Breast epithelium (tissue), 4 donors: ENCODE measurements at regions not wholly inside any gene's neighbourhood (a gene's known extent, or its start where the extent isn't known, plus 50 kb on each side); places are given as distances from the start of the nearest gene placed in this dataset.
"Not testable (repeated sequence)": the region's sequence is repeated elsewhere in the genome, so short reads cannot be mapped to it uniquely, and the experiment has no call there.

ENCODE experiments used
- DNase-seq, 2 donors: peaks; one replicate each; pipeline ENCODE4 v3.0.0-alpha.2; 2019; ENCODE audit warnings: low spot score in 2 of 2
- H3K27ac ChIP-seq, 2 donors: fragments of 200-600 bp; sonication (generic) in 1 of 2; one replicate each; pipeline ENCODE4 v1.5.1; 2016 to 2019; ENCODE audit warnings: mild to moderate bottlenecking in 1 of 2
- H3K27me3 ChIP-seq, 2 donors: fragments of 200-600 bp; sonication (generic) in 1 of 2; one replicate each; pipeline versions ENCODE4 v1.5.1 to v1.6.0; 2017 to 2019; ENCODE audit warnings: control low read depth in 1 of 2, mild to moderate bottlenecking in 1 of 2
- H3K36me3 ChIP-seq: fragments of 200-600 bp; one replicate; pipeline ENCODE4 v1.5.1; 2019
- H3K4me1 ChIP-seq, 2 donors: fragments of 200-600 bp; sonication (generic); one replicate each; pipeline ENCODE4 v1.5.1; 2016 to 2019; ENCODE audit warnings: control low read depth in 1 of 2
- H3K4me3 ChIP-seq, 3 donors: fragments of 200-600 bp; sonication (generic); 1 replicate in 2 of 3; 2 replicates in 1 of 3; pipeline ENCODE4 v1.5.1; 2016 to 2019; ENCODE audit warnings: mild to moderate bottlenecking in 3 of 3, moderate library complexity in 2 of 3
- H3K9me3 ChIP-seq, 2 donors: fragments of 200-600 bp; sonication (generic) in 1 of 2; one replicate each; pipeline ENCODE4 v1.5.1; 2016 to 2019; ENCODE audit warnings: control low read depth in 1 of 2
- POLR2A ChIP-seq: fragments of 450-650 bp; IDR thresholded peaks from one replicate; pipeline ENCODE4 v1.6.1; 2016; ENCODE audit warnings: antibody characterized with exemption, mild to moderate bottlenecking, moderate library complexity
- POLR2AphosphoS5 ChIP-seq, 3 donors: sonication (generic); formaldehyde crosslinking; IDR thresholded peaks; one replicate each; pipeline ENCODE4 v1.6.1; 2017; ENCODE audit warnings: antibody characterized with exemption in 3 of 3
- intact Hi-C: fragments of 100-400 bp; cut with DNase I; formaldehyde crosslinking; loops from one replicate; pipeline ENCODE4 v1.15.1; 2023; ENCODE audit warnings: low total_unique reads
- TF ChIP-seq, protein P1 (sequence below), 3 donors: fragments of 450-650 bp; IDR thresholded peaks; one replicate each; pipeline ENCODE4 v1.5.1; 2016 to 2017; ENCODE audit warnings: antibody characterized with exemption in 3 of 3, mild to moderate bottlenecking in 3 of 3, moderate library complexity in 3 of 3

- no peak for DNase-seq
- Histone ChIP-seq H3K4me3 (no peak overlapping the region), H3K27me3 (no peaks in the 10 kb centered on the region), H3K4me1 (no peaks in the 10 kb centered on the region), H3K27ac (no peak overlapping the region), H3K36me3 (no peaks in the 10 kb centered on the region), H3K9me3 (no peaks in the 10 kb centered on the region)
- intact Hi-C loops: no loop called here
- TF ChIP-seq POLR2A: no peak
- TF ChIP-seq POLR2AphosphoS5 (IDR thresholded peaks at IDR 0.05): no peak
- TF ChIP-seq, protein P1, sequence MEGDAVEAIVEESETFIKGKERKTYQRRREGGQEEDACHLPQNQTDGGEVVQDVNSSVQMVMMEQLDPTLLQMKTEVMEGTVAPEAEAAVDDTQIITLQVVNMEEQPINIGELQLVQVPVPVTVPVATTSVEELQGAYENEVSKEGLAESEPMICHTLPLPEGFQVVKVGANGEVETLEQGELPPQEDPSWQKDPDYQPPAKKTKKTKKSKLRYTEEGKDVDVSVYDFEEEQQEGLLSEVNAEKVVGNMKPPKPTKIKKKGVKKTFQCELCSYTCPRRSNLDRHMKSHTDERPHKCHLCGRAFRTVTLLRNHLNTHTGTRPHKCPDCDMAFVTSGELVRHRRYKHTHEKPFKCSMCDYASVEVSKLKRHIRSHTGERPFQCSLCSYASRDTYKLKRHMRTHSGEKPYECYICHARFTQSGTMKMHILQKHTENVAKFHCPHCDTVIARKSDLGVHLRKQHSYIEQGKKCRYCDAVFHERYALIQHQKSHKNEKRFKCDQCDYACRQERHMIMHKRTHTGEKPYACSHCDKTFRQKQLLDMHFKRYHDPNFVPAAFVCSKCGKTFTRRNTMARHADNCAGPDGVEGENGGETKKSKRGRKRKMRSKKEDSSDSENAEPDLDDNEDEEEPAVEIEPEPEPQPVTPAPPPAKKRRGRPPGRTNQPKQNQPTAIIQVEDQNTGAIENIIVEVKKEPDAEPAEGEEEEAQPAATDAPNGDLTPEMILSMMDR (IDR thresholded peaks at IDR 0.05): no peak
Measured at GRCh38 chr2:143926736-143927135, 593.2 kb downstream of the ZEB2 start.

DNA sequence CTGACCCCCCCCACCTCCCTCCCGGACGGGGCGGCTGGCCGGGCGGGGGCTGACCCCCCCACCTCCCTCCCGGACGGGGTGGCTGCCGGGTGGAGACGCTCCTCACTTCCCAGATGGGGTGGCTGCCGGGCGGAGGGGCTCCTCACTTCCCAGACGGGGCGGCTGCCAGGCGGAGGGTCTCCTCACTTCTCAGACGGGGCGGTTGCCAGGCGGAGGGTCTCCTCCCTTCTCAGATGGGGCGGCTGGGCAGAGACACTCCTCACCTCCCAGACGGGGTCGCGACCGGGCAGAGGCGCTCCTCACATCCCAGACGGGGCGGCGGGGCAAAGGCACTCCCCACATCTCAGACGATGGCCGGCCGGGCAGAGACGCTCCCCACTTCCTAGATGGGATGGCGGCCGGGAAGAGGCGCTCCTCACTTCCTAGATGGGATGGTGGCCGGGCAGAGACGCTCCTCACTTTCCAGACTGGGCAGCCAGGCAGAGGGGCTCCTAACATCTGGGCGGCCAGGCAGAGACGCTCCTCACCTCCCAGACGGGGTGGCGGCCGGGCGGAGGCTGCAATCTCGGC lies 597.6 kb downstream of the ZEB2 start:
- DNase-seq, H3K4me3 ChIP-seq, H3K27ac ChIP-seq, intact Hi-C loops, H3K27me3 ChIP-seq, H3K4me1 ChIP-seq, H3K36me3 ChIP-seq: not testable (repeated sequence)
- H3K9me3 ChIP-seq: peaks cover 7 to 18% of the 10 kb centered on the region in 2 donors

DNA sequence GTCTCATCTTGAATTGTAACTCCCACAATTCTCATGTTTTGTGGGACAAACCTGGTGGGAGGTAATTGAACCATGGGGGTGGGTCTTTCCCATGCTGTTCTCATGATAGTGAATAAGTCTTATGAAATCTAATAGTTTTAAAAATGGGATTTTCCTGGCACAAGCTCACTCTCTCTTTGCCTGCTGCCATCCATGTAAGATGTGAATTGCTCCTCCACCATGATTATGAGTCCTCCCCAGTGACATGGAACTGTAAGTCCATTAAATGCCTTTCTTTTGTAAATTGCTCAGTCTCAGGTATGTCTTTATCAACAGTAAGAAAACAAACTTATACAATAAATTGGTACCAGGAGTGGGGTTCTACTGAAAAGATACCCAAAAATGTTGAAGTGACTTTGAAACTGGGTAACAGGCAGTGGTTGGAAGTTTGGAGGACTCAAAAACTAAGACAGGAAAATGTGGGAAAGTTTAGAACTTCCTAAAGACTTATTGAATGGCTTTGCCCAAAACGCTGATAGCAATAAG lies 601.4 kb downstream of the ZEB2 start:
- H3K4me3 ChIP-seq: no peak overlapping the region
- no peak for DNase-seq
- H3K27ac ChIP-seq: no peak overlapping the region
- peaks cover 7 to 18% of the 10 kb centered on the region in 2 donors for H3K9me3 ChIP-seq
- intact Hi-C loops: loop anchor here (5.0 kb wide), 1 partner anchor 269 kb away; no protein-coding TSS in a partner anchor
- no peaks in the 10 kb centered on the region for H3K36me3 ChIP-seq
- no peaks in the 10 kb centered on the region for H3K27me3 ChIP-seq
- H3K4me1 ChIP-seq: no peaks in the 10 kb centered on the region
- TF ChIP-seq, protein P1 (IDR thresholded peaks at IDR 0.05): no peak
- TF ChIP-seq POLR2A (no peak), POLR2AphosphoS5 (IDR thresholded peaks at IDR 0.05) (no peak)

GRCh38 chr2:143916781-143917180 lies 603.1 kb downstream of the ZEB2 start:
- Histone ChIP-seq H3K36me3 (no peaks in the 10 kb centered on the region), H3K27ac (no peak overlapping the region), H3K4me3 (no peak overlapping the region), H3K4me1 (no peaks in the 10 kb centered on the region), H3K27me3 (no peaks in the 10 kb centered on the region), H3K9me3 (peaks cover 7 to 18% of the 10 kb centered on the region in 2 donors)
- intact Hi-C loops: loop anchor here (5.0 kb wide), 1 partner anchor 271 kb away; no protein-coding TSS in a partner anchor
- no peak for DNase-seq
- TF ChIP-seq, protein P1 (IDR thresholded peaks at IDR 0.05): no peak

GRCh38 chr2:143909577-143910353 lies 610.2 kb downstream of the ZEB2 start:
- intact Hi-C loops: no loop called here
- no peak overlapping the region for H3K27ac ChIP-seq
- DNase-seq: no peak
- TF ChIP-seq, protein P1 (IDR thresholded peaks at IDR 0.05): no peak
- no peak for TF ChIP-seq POLR2A
- TF ChIP-seq POLR2AphosphoS5 (IDR thresholded peaks at IDR 0.05): no peak
- H3K27me3 ChIP-seq: no peaks in the 10 kb centered on the region
- no peak overlapping the region for H3K4me3 ChIP-seq
- no peaks in the 10 kb centered on the region for H3K9me3 ChIP-seq
- no peaks in the 10 kb centered on the region for H3K4me1 ChIP-seq
- H3K36me3 ChIP-seq: no peaks in the 10 kb centered on the region
